ENCODE measurements at regions not wholly inside any gene's neighbourhood (a gene's known extent, or its start where the extent isn't known, plus 50 kb on each side); places are given as distances from the start of the nearest gene placed in this dataset.

DNA sequence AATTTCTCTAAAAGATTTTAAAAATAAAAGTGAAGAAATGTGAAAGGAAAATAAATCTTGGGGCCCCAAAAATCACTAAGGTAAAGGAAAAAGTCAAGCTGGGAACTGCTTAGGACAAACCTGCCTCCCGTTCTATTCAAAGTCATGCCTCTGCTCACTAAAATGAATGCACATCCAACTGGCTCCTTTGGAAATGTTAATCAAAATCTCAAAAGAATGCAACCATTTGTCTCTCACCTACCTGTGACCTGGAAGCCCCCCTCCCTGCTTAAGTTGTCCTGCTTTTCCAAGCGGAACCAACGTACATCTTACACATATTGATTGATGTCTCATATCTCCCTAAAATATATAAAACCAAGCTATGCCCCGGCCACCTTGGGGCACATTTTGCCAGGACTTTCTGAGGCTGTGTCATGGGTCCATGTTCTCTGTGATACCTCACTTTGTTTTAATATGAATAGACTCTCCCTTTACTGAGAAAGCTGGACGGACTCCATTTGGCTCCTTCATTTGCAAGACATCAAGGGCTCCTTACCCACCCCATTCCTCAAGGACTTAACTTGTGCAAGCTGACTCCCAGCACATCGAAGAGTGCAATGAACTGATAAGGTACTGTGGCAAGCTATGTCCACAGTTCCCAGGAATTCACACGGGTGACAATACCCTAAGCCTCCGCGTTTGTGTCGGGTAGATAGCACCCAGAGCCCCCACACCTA lies 164.3 kb downstream of the SMC2 start:
- H3K79me2 ChIP-seq (ENCODE audit: control insufficient read depth, insufficient read depth, low read length) = no peaks in the 10 kb centered on the region
- H3K36me3 ChIP-seq (ENCODE audit: control insufficient read depth in 2 of 2, extremely low read depth in 1 of 2, insufficient read depth in 2 of 2, low read length in 2 of 2) = no peaks in the 10 kb centered on the region
- dilution Hi-C loops (cut with MboI; ENCODE audit: extremely low pct_ligation_motif_present, low sequenced_read_pairs) (no loop called here), intact Hi-C loops (cut with micrococcal nuclease) (no loop called here)
- TF ChIP-seq FOS (IDR thresholded peaks at IDR 0.05; ENCODE audit: borderline replicate concordance, insufficient read depth, low read length) = no peak
- TF ChIP-seq, protein P1, sequence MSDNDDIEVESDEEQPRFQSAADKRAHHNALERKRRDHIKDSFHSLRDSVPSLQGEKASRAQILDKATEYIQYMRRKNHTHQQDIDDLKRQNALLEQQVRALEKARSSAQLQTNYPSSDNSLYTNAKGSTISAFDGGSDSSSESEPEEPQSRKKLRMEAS (IDR thresholded peaks at IDR 0.05; ENCODE audit: insufficient read depth, insufficient read length) = no peak
- TF ChIP-seq MYC (IDR thresholded peaks at IDR 0.05; ENCODE audit: low read depth, low read length) = no peak
- TF ChIP-seq POLR2AphosphoS5 (IDR thresholded peaks at IDR 0.05; ENCODE audit: insufficient read depth, low read depth, low read length) = no peak
- no peak for TF ChIP-seq JUN (IDR thresholded peaks at IDR 0.05; ENCODE audit: borderline replicate concordance, insufficient read depth, insufficient read length, low read depth)
- TF ChIP-seq, protein P2, sequence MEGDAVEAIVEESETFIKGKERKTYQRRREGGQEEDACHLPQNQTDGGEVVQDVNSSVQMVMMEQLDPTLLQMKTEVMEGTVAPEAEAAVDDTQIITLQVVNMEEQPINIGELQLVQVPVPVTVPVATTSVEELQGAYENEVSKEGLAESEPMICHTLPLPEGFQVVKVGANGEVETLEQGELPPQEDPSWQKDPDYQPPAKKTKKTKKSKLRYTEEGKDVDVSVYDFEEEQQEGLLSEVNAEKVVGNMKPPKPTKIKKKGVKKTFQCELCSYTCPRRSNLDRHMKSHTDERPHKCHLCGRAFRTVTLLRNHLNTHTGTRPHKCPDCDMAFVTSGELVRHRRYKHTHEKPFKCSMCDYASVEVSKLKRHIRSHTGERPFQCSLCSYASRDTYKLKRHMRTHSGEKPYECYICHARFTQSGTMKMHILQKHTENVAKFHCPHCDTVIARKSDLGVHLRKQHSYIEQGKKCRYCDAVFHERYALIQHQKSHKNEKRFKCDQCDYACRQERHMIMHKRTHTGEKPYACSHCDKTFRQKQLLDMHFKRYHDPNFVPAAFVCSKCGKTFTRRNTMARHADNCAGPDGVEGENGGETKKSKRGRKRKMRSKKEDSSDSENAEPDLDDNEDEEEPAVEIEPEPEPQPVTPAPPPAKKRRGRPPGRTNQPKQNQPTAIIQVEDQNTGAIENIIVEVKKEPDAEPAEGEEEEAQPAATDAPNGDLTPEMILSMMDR (IDR thresholded peaks at IDR 0.05; ENCODE audit: extremely low read depth in 1 of 2, insufficient read depth in 1 of 2, low read depth in 1 of 2, low read length in 2 of 2) = no peak
- H3K4me2 ChIP-seq (ENCODE audit: insufficient read depth, low read length) = no peak overlapping the region
- DNase-seq (ENCODE audit: low read depth, low spot score) (no peak), FAIRE-seq (no peak)
- H4K20me1 ChIP-seq (replicated peaks; ENCODE audit: control insufficient read depth, extremely low read depth, insufficient read depth, low read length) = no peaks in the 10 kb centered on the region
- H3K27me3 ChIP-seq (ENCODE audit: control insufficient read depth in 2 of 2, insufficient read depth in 2 of 2, low read length in 2 of 2) = no peaks in the 10 kb centered on the region
- no peak overlapping the region for H3K9ac ChIP-seq (replicated peaks; ENCODE audit: extremely low read depth, insufficient read depth, low read length)
- no peak overlapping the region for H2AFZ ChIP-seq (ENCODE audit: low read depth, low read length)
- no peaks in the 10 kb centered on the region for H3K9me3 ChIP-seq (replicated peaks; ENCODE audit: control insufficient read depth, insufficient read depth, low read length)
- H3K4me3 ChIP-seq (replicated peaks in 1 of 3; ENCODE audit: insufficient read depth in 1 of 3, low read depth in 1 of 3, low read length in 3 of 3) = no peak overlapping the region
- ChIA-PET POLR2A (no interaction called here), CTCF (no interaction called here)
- H3K27ac ChIP-seq (ENCODE audit: insufficient read depth, low read depth, low read length) = no peak overlapping the region
- H3K9me1 ChIP-seq (replicated peaks; ENCODE audit: control insufficient read depth, extremely low read depth, insufficient read depth, low read length) = no peaks in the 10 kb centered on the region
- no peaks in the 10 kb centered on the region for H3K4me1 ChIP-seq (ENCODE audit: control insufficient read depth, extremely low read depth, insufficient read depth, low read length)
- BruUV-seq (replicated peaks) = no TSS peak

Measured in endothelial cell of umbilical vein (primary cell).